CD14-positive monocyte (primary cell): ENCODE measurements at regions not wholly inside any gene's neighbourhood (a gene's known extent, or its start where the extent isn't known, plus 50 kb on each side); places are given as distances from the start of the nearest gene placed in this dataset.
"Not testable (repeated sequence)": the region's sequence is repeated elsewhere in the genome, so short reads cannot be mapped to it uniquely, and the experiment has no call there.

Experiments
- DNase-seq, 3 donors: peaks; one replicate each; pipeline ENCODE4 v3.0.0-alpha.2; 2011 to 2022
- H2AFZ ChIP-seq: 2 replicates; pipeline ENCODE4 v1.6.0; 2012; ENCODE audit warnings: mild to moderate bottlenecking, low read depth, low read length, inconsistent platforms; ENCODE audit not compliant: insufficient read depth, poor library complexity, severe bottlenecking
- H3K27ac ChIP-seq, 2 donors: 1 replicate in 1 of 2; 2 replicates in 1 of 2; pipeline ENCODE4 v1.5.1; 2012 to 2013; ENCODE audit warnings: low read length in 2 of 2, control low read depth in 1 of 2, inconsistent platforms in 1 of 2, low read depth in 1 of 2, mild to moderate bottlenecking in 1 of 2
- H3K27me3 ChIP-seq, 2 donors: one replicate each; pipeline versions ENCODE4 v1.6.0 to v1.6.1; 2011 to 2013; ENCODE audit warnings: low read length in 2 of 2; ENCODE audit not compliant: control insufficient read depth in 2 of 2, insufficient read depth in 2 of 2
- H3K36me3 ChIP-seq, 2 donors: replicated peaks in 1 of 2; 1 replicate in 1 of 2; 2 replicates in 1 of 2; pipeline versions ENCODE4 v1.5.1 to v1.6.1; 2012 to 2013; ENCODE audit warnings: low read length in 2 of 2, control low read depth in 1 of 2, inconsistent platforms in 1 of 2, mild to moderate bottlenecking in 1 of 2; ENCODE audit not compliant: insufficient read depth in 2 of 2, control insufficient read depth in 1 of 2
- H3K4me1 ChIP-seq, 2 donors: 1 replicate in 1 of 2; 2 replicates in 1 of 2; pipeline versions ENCODE4 v1.5.1 to v1.6.1; 2012 to 2013; ENCODE audit warnings: low read length in 2 of 2, control low read depth in 1 of 2, inconsistent platforms in 1 of 2, mild to moderate bottlenecking in 1 of 2, moderate library complexity in 1 of 2; ENCODE audit not compliant: insufficient read depth in 2 of 2, control insufficient read depth in 1 of 2
- H3K4me2 ChIP-seq: replicated peaks from 2 replicates; pipeline ENCODE3; 2012; ENCODE audit warnings: low read length, moderate library complexity, mild to moderate bottlenecking; ENCODE audit not compliant: poor library complexity, severe bottlenecking; ENCODE audit errors: extremely low read depth
- H3K4me3 ChIP-seq, 3 experiments: fragments of 200-600 bp in 1 of 3; sonication (generic) in 1 of 3; replicated peaks in 1 of 3; 1 replicate in 2 of 3; 2 replicates in 1 of 3; pipeline ENCODE4 v1.5.1; 2011 to 2013; ENCODE audit warnings: low read length in 3 of 3, mild to moderate bottlenecking in 3 of 3, control low read depth in 2 of 3, low read depth in 2 of 3, inconsistent platforms in 1 of 3, moderate library complexity in 1 of 3
- H3K79me2 ChIP-seq: 2 replicates; pipeline ENCODE4 v1.6.0; 2012; ENCODE audit warnings: mild to moderate bottlenecking, control low read depth, inconsistent platforms, low read length, moderate library complexity; ENCODE audit not compliant: insufficient read depth
- H3K9ac ChIP-seq: 2 replicates; pipeline ENCODE4 v1.6.0; 2017; ENCODE audit warnings: low read length, mild to moderate bottlenecking; ENCODE audit not compliant: insufficient read depth, poor library complexity, severe bottlenecking
- H3K9me3 ChIP-seq, 2 donors: replicated peaks in 1 of 2; 1 replicate in 1 of 2; 2 replicates in 1 of 2; pipeline versions ENCODE4 v1.5.1 to v1.6.1; 2012 to 2013; ENCODE audit warnings: low read length in 2 of 2, control low read depth in 1 of 2; ENCODE audit not compliant: control insufficient read depth in 1 of 2, insufficient read depth in 1 of 2
- H4K20me1 ChIP-seq: 2 replicates; pipeline ENCODE4 v1.6.0; 2012; ENCODE audit warnings: mild to moderate bottlenecking, low read length, control low read depth, moderate library complexity; ENCODE audit not compliant: insufficient read depth
- H3K27ac Mint-ChIP-seq, 7 donors: one replicate each; pipeline ENCODE4 v1.8.0; 2020; ENCODE audit warnings: mild to moderate bottlenecking in 7 of 7, mixed read lengths in 7 of 7, moderate library complexity in 6 of 7, inconsistent platforms in 2 of 7
- H3K27me3 Mint-ChIP-seq, 3 donors: one replicate each; pipeline ENCODE4 v1.8.0; 2021 to 2022; ENCODE audit warnings: low read depth in 3 of 3, mild to moderate bottlenecking in 3 of 3, mixed read lengths in 3 of 3, moderate library complexity in 3 of 3, inconsistent platforms in 1 of 3
- H3K36me3 Mint-ChIP-seq, 2 donors: one replicate each; pipeline ENCODE4 v1.8.0; 2020; ENCODE audit warnings: mixed read lengths in 2 of 2, inconsistent platforms in 1 of 2, mild to moderate bottlenecking in 1 of 2
- H3K4me1 Mint-ChIP-seq: one replicate; pipeline ENCODE4 v1.8.0; 2020; ENCODE audit warnings: mild to moderate bottlenecking, mixed read lengths
- H3K4me3 Mint-ChIP-seq, 2 donors: one replicate each; pipeline ENCODE4 v1.8.0; 2020; ENCODE audit warnings: mild to moderate bottlenecking in 2 of 2, mixed read lengths in 2 of 2, moderate library complexity in 1 of 2
- H3K9me3 Mint-ChIP-seq, 7 donors: one replicate each; pipeline ENCODE4 v1.8.0; 2020 to 2022; ENCODE audit warnings: mixed read lengths in 7 of 7, mild to moderate bottlenecking in 6 of 7, moderate library complexity in 6 of 7, inconsistent platforms in 2 of 7
- WGBS: methylation state at CpG from one replicate; pipeline ENCODE4 v1.1.5; 2013; ENCODE audit warnings: missing lambda C conversion rate; ENCODE audit not compliant: insufficient coverage; 5-methylcytosine and 5-hydroxymethylcytosine counted together
- intact Hi-C, 2 donors: fragments of 100-400 bp; cut with micrococcal nuclease; formaldehyde crosslinking; loops; one replicate each; pipeline versions ENCODE4 v1.15.0 to v1.15.1; 2023
- TF ChIP-seq, protein P1 (sequence below): fragments of 200-600 bp; IDR thresholded peaks from one replicate; pipeline ENCODE4 v1.8.0; 2022; ENCODE audit warnings: antibody characterized with exemption, mild to moderate bottlenecking

DNA sequence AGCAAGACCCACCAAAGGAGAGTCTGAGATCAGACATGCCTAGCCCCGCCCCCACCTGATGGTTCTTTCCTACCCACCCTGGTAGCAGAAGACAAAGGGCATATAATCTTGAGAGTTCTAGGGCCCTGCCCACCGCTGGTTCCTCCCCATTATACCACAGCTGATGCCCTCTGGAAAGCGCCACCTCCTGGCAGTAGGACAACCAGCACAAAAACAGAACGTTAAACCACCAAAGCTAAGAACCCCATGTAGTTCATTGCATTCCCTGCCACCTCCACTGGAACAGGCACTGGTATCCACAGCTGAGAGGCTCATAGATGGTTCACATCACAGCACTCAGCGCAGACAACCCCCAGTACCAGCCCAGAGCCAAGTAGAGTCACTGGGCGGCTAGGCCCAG, 81.2 kb upstream of the TRPC7 start:
- TF ChIP-seq, protein P1, sequence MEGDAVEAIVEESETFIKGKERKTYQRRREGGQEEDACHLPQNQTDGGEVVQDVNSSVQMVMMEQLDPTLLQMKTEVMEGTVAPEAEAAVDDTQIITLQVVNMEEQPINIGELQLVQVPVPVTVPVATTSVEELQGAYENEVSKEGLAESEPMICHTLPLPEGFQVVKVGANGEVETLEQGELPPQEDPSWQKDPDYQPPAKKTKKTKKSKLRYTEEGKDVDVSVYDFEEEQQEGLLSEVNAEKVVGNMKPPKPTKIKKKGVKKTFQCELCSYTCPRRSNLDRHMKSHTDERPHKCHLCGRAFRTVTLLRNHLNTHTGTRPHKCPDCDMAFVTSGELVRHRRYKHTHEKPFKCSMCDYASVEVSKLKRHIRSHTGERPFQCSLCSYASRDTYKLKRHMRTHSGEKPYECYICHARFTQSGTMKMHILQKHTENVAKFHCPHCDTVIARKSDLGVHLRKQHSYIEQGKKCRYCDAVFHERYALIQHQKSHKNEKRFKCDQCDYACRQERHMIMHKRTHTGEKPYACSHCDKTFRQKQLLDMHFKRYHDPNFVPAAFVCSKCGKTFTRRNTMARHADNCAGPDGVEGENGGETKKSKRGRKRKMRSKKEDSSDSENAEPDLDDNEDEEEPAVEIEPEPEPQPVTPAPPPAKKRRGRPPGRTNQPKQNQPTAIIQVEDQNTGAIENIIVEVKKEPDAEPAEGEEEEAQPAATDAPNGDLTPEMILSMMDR, result no peak
- Mint-ChIP-seq H3K4me3 (no peak overlapping the region), H3K36me3 (no peaks in the 10 kb centered on the region), H3K27ac (no peak overlapping the region), H3K27me3 (no peaks in the 10 kb centered on the region), H3K4me1 (no peaks in the 10 kb centered on the region), H3K9me3 (peaks cover 2 to 22% (median 11%) of the 10 kb centered on the region in 7 donors)
- no peak overlapping the region for H3K4me2 ChIP-seq
- H2AFZ ChIP-seq, result no peak overlapping the region
- H4K20me1 ChIP-seq, result no peaks in the 10 kb centered on the region
- H3K4me3 ChIP-seq, result no peak overlapping the region
- no peaks in the 10 kb centered on the region for H3K27me3 ChIP-seq
- no peak for DNase-seq
- H3K4me1 ChIP-seq, result no peaks in the 10 kb centered on the region
- H3K9ac ChIP-seq, result no peak overlapping the region
- H3K9me3 ChIP-seq, result peaks cover 0 to 27% of the 10 kb centered on the region in 2 donors
- no peaks in the 10 kb centered on the region for H3K36me3 ChIP-seq
- 91% methylated on average over 5 of the region's 6 CpGs for WGBS
- H3K79me2 ChIP-seq, result no peaks in the 10 kb centered on the region
- intact Hi-C loops, result no loop called here
- no peak overlapping the region for H3K27ac ChIP-seq

DNA sequence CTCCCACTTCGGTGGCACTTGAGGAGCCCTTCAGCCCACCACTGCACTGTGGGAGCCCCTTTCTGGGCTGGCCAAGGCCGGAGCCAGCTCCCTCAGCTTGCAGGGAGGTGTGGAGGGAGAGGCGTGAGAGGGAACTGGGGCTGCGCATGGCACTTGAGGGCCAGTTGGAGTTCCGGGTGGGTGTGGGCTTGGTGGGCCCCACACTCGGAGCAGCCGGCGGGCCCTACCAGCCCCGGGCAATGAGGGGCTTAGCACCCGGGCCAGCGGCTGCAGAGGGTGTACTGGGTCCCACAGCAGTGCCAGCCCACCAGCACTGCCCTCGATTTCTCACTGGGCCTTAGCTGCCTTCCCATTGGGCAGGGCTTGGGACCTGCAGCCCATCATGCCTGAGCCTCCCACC, 78.8 kb upstream of the TRPC7 start:
- H4K20me1 ChIP-seq, H3K79me2 ChIP-seq, H2AFZ ChIP-seq, intact Hi-C loops, H3K27ac ChIP-seq, H3K36me3 ChIP-seq, H3K27me3 ChIP-seq, H3K4me1 ChIP-seq, H3K4me2 ChIP-seq, H3K27me3 Mint-ChIP-seq, H3K27ac Mint-ChIP-seq, DNase-seq, H3K4me3 ChIP-seq, H3K36me3 Mint-ChIP-seq, H3K4me3 Mint-ChIP-seq, H3K4me1 Mint-ChIP-seq, H3K9ac ChIP-seq: not testable (repeated sequence)
- H3K9me3 ChIP-seq, result peaks cover 0 to 27% of the 10 kb centered on the region in 2 donors
- peaks cover 2 to 22% (median 9%) of the 10 kb centered on the region in 7 donors for H3K9me3 Mint-ChIP-seq
- WGBS, result 96% methylated on average over 11 of the region's 12 CpGs
